Adrenal gland (tissue), 5 donors: ENCODE measurements at regions not wholly inside any gene's neighbourhood (a gene's known extent, or its start where the extent isn't known, plus 50 kb on each side); places are given as distances from the start of the nearest gene placed in this dataset.

Source experiments
- CTCF ChIP-seq, 6 experiments: fragments of 450-650 bp in 4 of 6; fragments of 200-600 bp in 2 of 6; sonication (generic) in 1 of 6; IDR thresholded peaks; 1 replicate in 5 of 6; 2 replicates in 1 of 6; pipeline versions ENCODE4 v1.5.1 to v1.8.0; 2016 to 2021; ENCODE audit warnings: antibody characterized with exemption in 6 of 6, mild to moderate bottlenecking in 2 of 6, moderate library complexity in 1 of 6
- POLR2A ChIP-seq, 2 donors: fragments of 450-650 bp; IDR thresholded peaks; one replicate each; pipeline ENCODE4 v1.6.1; 2017; ENCODE audit warnings: antibody characterized with exemption in 2 of 2, mild to moderate bottlenecking in 2 of 2, moderate library complexity in 1 of 2
- donor health status: DM: no; HTN: no; CAD: no.

GRCh38 chr7:52431082-52431815 is 604.2 kb upstream of the POM121L12 start:
- no peak for TF ChIP-seq CTCF (IDR thresholded peaks at IDR 0.05)
- TF ChIP-seq POLR2A (IDR thresholded peaks at IDR 0.05) = no peak
